CD4-positive, alpha-beta memory T cell (primary cell): ENCODE measurements at regions not wholly inside any gene's neighbourhood (a gene's known extent, or its start where the extent isn't known, plus 50 kb on each side); places are given as distances from the start of the nearest gene placed in this dataset.

Experiments
- CTCF ChIA-PET: fragments of 350-600 bp; sonication (Branson Sonifier 250); formaldehyde crosslinking; loops from one replicate; lab custom pipeline; 2021; ENCODE audit warnings: inconsistent platforms; ENCODE audit not compliant: partially characterized antibody; lab: Charles Lee
- POLR2A ChIA-PET: fragments of 350-600 bp; sonication (Branson Sonifier 250); formaldehyde crosslinking; loops from one replicate; lab custom pipeline; 2021; ENCODE audit not compliant: partially characterized antibody; lab: Charles Lee
- DNase-seq, 5 donors: peaks; one replicate each; pipeline versions ENCODE4 v3.0.0 to v3.0.0-alpha.2; 2020 to 2022; ENCODE audit warnings: mixed read lengths in 1 of 5
- H3K27ac ChIP-seq: one replicate; pipeline ENCODE4 v1.7.0; 2013; ENCODE audit warnings: low read depth, low read length
- H3K27me3 ChIP-seq: 2 replicates; pipeline ENCODE4 v1.7.0; 2013; ENCODE audit warnings: mild to moderate bottlenecking, low read length, moderate library complexity; ENCODE audit not compliant: insufficient read depth
- H3K36me3 ChIP-seq: 2 replicates; pipeline ENCODE4 v1.7.0; 2013; ENCODE audit warnings: mild to moderate bottlenecking, low read length, moderate library complexity; ENCODE audit not compliant: insufficient read depth
- H3K4me1 ChIP-seq: 2 replicates; pipeline ENCODE4 v1.7.0; 2013; ENCODE audit warnings: mild to moderate bottlenecking, low read length, moderate library complexity; ENCODE audit not compliant: insufficient read depth
- H3K4me3 ChIP-seq, 2 donors: one replicate each; pipeline ENCODE4 v1.7.0; 2013; ENCODE audit warnings: low read length in 2 of 2, mild to moderate bottlenecking in 1 of 2
- H3K9me3 ChIP-seq, 2 donors: one replicate each; pipeline ENCODE4 v1.7.0; 2013; ENCODE audit warnings: low read length in 2 of 2, control low read depth in 1 of 2; ENCODE audit not compliant: control insufficient read depth in 1 of 2
- H3K27ac Mint-ChIP-seq, 7 donors: one replicate each; pipeline ENCODE4 v1.8.0; 2020 to 2021; ENCODE audit warnings: mixed read lengths in 7 of 7, mild to moderate bottlenecking in 6 of 7, inconsistent platforms in 3 of 7, moderate library complexity in 3 of 7
- H3K27me3 Mint-ChIP-seq, 2 donors: one replicate each; pipeline ENCODE4 v1.8.0; 2020 to 2021; ENCODE audit warnings: mixed read lengths in 2 of 2
- H3K36me3 Mint-ChIP-seq, 2 donors: one replicate each; pipeline ENCODE4 v1.8.0; 2020 to 2021; ENCODE audit warnings: mixed read lengths in 2 of 2, inconsistent platforms in 1 of 2, mild to moderate bottlenecking in 1 of 2
- H3K4me1 Mint-ChIP-seq, 4 donors: one replicate each; pipeline ENCODE4 v1.8.0; 2020 to 2021; ENCODE audit warnings: mixed read lengths in 4 of 4, mild to moderate bottlenecking in 1 of 4
- H3K4me3 Mint-ChIP-seq, 8 donors: one replicate each; pipeline ENCODE4 v1.8.0; 2020 to 2021; ENCODE audit warnings: mixed read lengths in 8 of 8, mild to moderate bottlenecking in 7 of 8, moderate library complexity in 6 of 8, inconsistent platforms in 3 of 8
- H3K9me3 Mint-ChIP-seq, 8 donors: one replicate each; pipeline ENCODE4 v1.8.0; 2020 to 2021; ENCODE audit warnings: mixed read lengths in 8 of 8, mild to moderate bottlenecking in 5 of 8, inconsistent platforms in 3 of 8, moderate library complexity in 1 of 8
- intact Hi-C: fragments of 100-400 bp; cut with micrococcal nuclease; formaldehyde crosslinking; loops from one replicate; pipeline ENCODE4 v1.15.1; 2023

DNA sequence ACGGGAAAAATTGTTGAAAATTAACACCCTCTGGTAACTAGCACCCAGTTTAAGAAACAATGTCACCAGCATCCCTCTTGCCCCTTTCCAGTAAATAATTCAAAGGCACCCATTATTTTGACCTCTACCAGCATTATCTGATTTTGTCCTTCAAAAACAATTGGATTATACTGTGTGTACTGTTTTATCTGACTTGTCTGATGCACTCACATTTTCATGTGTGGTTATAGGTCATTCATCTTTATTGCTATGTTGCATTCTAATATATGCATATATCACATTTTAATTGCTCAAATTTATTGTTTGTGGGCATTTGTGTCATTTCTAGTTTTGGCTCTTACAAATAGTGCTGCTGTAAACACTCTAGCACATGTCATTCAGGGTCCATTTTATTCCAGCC lies 260.9 kb upstream of the PRDM1 start:
- Mint-ChIP-seq H3K4me3 (no peak overlapping the region), H3K36me3 (no peaks in the 10 kb centered on the region), H3K27me3 (peaks cover 0 to 2% of the 10 kb centered on the region in 2 donors), H3K27ac (no peak overlapping the region), H3K9me3 (peaks cover 0 to 5% (median 3%) of the 10 kb centered on the region in 8 donors), H3K4me1 (no peaks in the 10 kb centered on the region)
- DNase-seq: no peak
- POLR2A ChIA-PET: no interaction called here
- no peak overlapping the region for H3K27ac ChIP-seq
- no peaks in the 10 kb centered on the region for H3K27me3 ChIP-seq
- H3K4me3 ChIP-seq: no peak overlapping the region
- intact Hi-C loops: no loop called here
- no peaks in the 10 kb centered on the region for H3K36me3 ChIP-seq
- no peaks in the 10 kb centered on the region for H3K9me3 ChIP-seq
- no peaks in the 10 kb centered on the region for H3K4me1 ChIP-seq
- CTCF ChIA-PET: no interaction called here

DNA sequence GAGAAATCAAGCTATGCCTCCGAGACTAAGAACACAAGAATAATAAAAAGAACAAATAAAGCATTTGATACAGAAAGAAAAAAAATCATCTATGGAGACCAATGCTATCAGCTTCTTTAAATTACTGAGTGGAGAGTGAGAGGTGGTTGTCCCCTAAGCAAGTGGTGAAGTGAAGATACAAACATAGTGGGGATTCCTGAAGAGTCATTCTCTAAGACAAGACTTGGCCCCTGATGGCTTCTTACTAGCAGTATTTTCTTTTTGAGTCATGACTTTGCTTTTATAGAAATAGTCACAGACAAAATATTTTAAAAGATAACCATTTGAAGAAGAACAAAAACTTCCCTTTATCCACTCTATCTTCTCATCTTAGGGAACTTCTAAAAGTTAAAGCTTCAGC lies 261.4 kb upstream of the PRDM1 start:
- ChIA-PET CTCF (no interaction called here), POLR2A (interaction anchor here (0.9 kb wide), 1 partner anchor 15 kb away, joined by 3 read pairs; no protein-coding TSS in a partner anchor)
- no peak for DNase-seq
- Mint-ChIP-seq H3K9me3 (peaks cover 0 to 5% (median 3%) of the 10 kb centered on the region in 8 donors), H3K36me3 (no peaks in the 10 kb centered on the region), H3K27ac (no peak overlapping the region), H3K27me3 (peaks cover 0 to 2% of the 10 kb centered on the region in 2 donors), H3K4me1 (no peaks in the 10 kb centered on the region), H3K4me3 (no peak overlapping the region)
- Histone ChIP-seq H3K27me3 (no peaks in the 10 kb centered on the region), H3K27ac (no peak overlapping the region), H3K4me1 (no peaks in the 10 kb centered on the region), H3K4me3 (no peak overlapping the region), H3K9me3 (no peaks in the 10 kb centered on the region), H3K36me3 (no peaks in the 10 kb centered on the region)
- intact Hi-C loops: no loop called here

DNA sequence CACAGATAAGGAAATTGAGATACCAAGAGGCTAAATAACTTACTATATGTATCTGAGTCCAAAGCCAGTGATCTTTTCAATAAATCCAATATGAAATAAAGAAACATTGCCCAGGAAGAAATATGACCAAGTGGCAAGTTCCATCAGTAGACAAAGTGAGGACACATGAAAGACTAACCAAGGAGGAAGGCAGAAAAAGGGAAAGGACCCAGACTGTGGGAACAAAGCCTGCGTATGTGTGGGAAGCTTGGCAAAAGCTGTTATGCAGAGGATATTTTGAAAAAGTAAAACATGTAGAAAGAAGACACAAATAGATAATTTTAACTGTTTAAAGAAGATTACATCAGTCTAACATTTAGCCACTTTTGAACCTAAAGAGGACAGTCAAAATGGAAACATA lies 264.4 kb upstream of the PRDM1 start:
- no peak overlapping the region for H3K4me3 ChIP-seq
- no peaks in the 10 kb centered on the region for H3K36me3 ChIP-seq
- Mint-ChIP-seq H3K27me3 (no peaks in the 10 kb centered on the region), H3K27ac (no peak overlapping the region), H3K36me3 (no peaks in the 10 kb centered on the region), H3K9me3 (peaks cover 0 to 5% (median 1%) of the 10 kb centered on the region in 8 donors), H3K4me1 (no peaks in the 10 kb centered on the region), H3K4me3 (no peak overlapping the region)
- intact Hi-C loops: no loop called here
- ChIA-PET POLR2A (no interaction called here), CTCF (no interaction called here)
- H3K27ac ChIP-seq: no peak overlapping the region
- H3K9me3 ChIP-seq: no peaks in the 10 kb centered on the region
- H3K4me1 ChIP-seq: no peaks in the 10 kb centered on the region
- no peak for DNase-seq
- no peaks in the 10 kb centered on the region for H3K27me3 ChIP-seq

DNA sequence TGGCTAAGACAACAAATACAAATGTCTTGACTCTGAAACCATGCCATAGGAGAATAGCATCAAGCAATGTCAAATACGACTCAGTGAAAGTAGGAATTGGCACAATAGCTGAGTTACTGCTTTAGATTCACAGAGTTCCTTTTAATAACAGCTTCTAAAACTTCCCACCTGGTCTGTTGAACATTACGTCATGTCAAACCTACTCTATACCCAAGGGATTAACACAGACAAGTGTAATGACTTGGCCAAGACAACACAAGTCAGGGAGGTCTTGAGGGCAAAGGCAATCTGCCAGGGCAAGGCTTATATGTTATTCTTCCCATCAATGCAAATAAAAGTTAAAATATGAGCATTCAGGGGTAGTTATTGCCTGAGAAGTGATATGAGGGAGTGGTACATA lies 265.1 kb upstream of the PRDM1 start:
- H3K27me3 Mint-ChIP-seq: no peaks in the 10 kb centered on the region
- H3K4me1 ChIP-seq: no peaks in the 10 kb centered on the region
- peaks cover 0 to 4% (median 0%) of the 10 kb centered on the region in 4 donors for H3K4me1 Mint-ChIP-seq
- POLR2A ChIA-PET: no interaction called here
- no peak for DNase-seq
- no peak overlapping the region for H3K4me3 ChIP-seq
- H3K9me3 ChIP-seq: no peaks in the 10 kb centered on the region
- no peaks in the 10 kb centered on the region for H3K36me3 Mint-ChIP-seq
- H3K27me3 ChIP-seq: no peaks in the 10 kb centered on the region
- intact Hi-C loops: no loop called here
- no peak overlapping the region for H3K27ac ChIP-seq
- no peaks in the 10 kb centered on the region for H3K36me3 ChIP-seq
- peaks cover 0 to 3% (median 1%) of the 10 kb centered on the region in 8 donors for H3K9me3 Mint-ChIP-seq
- no peak overlapping the region for H3K27ac Mint-ChIP-seq
- CTCF ChIA-PET: no interaction called here
- H3K4me3 Mint-ChIP-seq: no peak overlapping the region

DNA sequence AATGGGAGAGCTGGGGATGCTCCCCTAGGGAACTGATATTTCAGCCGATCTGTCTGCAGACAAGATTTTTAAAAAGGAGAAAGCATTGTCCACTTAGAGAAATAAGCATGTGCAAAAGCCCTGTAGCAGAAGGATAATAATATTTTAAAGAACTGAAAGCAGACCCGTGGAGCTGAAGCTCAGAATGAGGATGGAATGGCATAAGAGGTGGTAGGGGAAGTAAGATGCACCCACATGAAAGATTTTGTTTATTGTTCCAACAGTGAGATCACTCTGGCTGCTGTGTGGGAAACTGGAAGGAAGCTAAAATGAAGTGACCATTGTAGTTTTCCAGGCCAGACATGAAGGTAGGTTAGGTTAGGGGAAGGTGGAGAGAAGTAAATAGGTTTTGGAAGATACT lies 266.4 kb upstream of the PRDM1 start:
- H3K4me3 Mint-ChIP-seq: no peak overlapping the region
- H3K4me1 ChIP-seq: peaks cover 7% of the 10 kb centered on the region
- H3K27ac ChIP-seq: no peak overlapping the region
- no peak overlapping the region for H3K27ac Mint-ChIP-seq
- peaks cover 0 to 3% (median 1%) of the 10 kb centered on the region in 8 donors for H3K9me3 Mint-ChIP-seq
- no peak overlapping the region for H3K4me3 ChIP-seq
- no peaks in the 10 kb centered on the region for H3K36me3 ChIP-seq
- no peaks in the 10 kb centered on the region for H3K27me3 ChIP-seq
- DNase-seq: no peak
- H3K9me3 ChIP-seq: no peaks in the 10 kb centered on the region
- CTCF ChIA-PET: interaction anchor here (0.9 kb wide), 1 partner anchor 9 kb away, joined by 3 read pairs; no protein-coding TSS in a partner anchor
- intact Hi-C loops: no loop called here
- no peaks in the 10 kb centered on the region for H3K36me3 Mint-ChIP-seq
- POLR2A ChIA-PET: no interaction called here
- peaks cover 2 to 10% (median 7%) of the 10 kb centered on the region in 4 donors for H3K4me1 Mint-ChIP-seq
- H3K27me3 Mint-ChIP-seq: no peaks in the 10 kb centered on the region

DNA sequence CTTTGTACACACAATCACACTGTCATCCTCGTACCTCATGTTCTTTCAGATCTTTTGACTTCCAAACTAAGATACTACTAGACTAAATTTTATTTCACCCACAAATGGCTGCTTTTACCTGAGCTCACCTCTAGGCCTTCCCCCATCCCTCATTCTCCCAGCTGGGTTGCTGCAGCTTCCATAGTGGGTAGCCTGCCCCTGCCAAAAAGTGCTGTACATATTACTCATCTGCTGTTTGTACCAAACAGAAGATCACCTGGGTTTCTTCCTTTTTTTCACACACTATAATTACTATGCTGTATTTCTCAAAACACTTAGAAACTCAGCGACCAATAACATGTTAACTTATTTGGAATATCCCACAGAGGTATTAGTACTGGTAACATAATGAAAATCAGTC lies 267.6 kb upstream of the PRDM1 start:
- intact Hi-C loops: no loop called here
- ChIA-PET POLR2A (no interaction called here), CTCF (no interaction called here)
- no peaks in the 10 kb centered on the region for H3K27me3 Mint-ChIP-seq
- peaks cover 5 to 19% (median 16%) of the 10 kb centered on the region in 4 donors for H3K4me1 Mint-ChIP-seq
- H3K27me3 ChIP-seq: no peaks in the 10 kb centered on the region
- H3K9me3 Mint-ChIP-seq: peaks cover 0 to 3% (median 1%) of the 10 kb centered on the region in 8 donors
- H3K36me3 ChIP-seq: no peaks in the 10 kb centered on the region
- H3K4me1 ChIP-seq: peaks cover 15% of the 10 kb centered on the region
- no peaks in the 10 kb centered on the region for H3K36me3 Mint-ChIP-seq
- no peak for DNase-seq
- no peak overlapping the region for H3K4me3 Mint-ChIP-seq
- no peak overlapping the region for H3K27ac Mint-ChIP-seq
- no peak overlapping the region for H3K4me3 ChIP-seq
- no peak overlapping the region for H3K27ac ChIP-seq
- H3K9me3 ChIP-seq: no peaks in the 10 kb centered on the region

DNA sequence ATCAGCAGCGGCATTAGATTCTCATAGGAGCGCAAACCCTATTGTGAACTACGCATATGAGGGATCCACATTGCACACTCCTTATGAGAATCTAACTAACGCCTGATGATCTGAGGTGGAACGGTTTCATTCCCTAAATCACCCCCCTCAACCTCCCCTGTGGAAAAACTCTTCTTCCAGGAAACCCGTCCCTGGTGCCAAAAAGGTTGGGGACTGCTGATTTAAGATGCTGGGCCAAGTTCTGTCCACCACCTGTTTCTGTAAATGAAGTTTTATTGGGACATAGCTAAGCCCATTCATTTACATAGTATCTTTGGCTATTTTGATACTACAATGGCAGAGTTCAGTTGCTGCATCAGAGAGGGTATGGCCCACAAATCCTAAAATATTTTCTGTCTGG lies 268.2 kb upstream of the PRDM1 start:
- Histone ChIP-seq H3K9me3 (no peaks in the 10 kb centered on the region), H3K4me1 (peaks cover 15% of the 10 kb centered on the region), H3K27ac (no peak overlapping the region), H3K4me3 (no peak overlapping the region), H3K27me3 (no peaks in the 10 kb centered on the region), H3K36me3 (no peaks in the 10 kb centered on the region)
- Mint-ChIP-seq H3K9me3 (peaks cover 0 to 3% (median 1%) of the 10 kb centered on the region in 8 donors), H3K4me1 (peaks cover 5 to 19% (median 16%) of the 10 kb centered on the region in 4 donors), H3K27ac (no peak overlapping the region), H3K27me3 (no peaks in the 10 kb centered on the region), H3K4me3 (no peak overlapping the region), H3K36me3 (no peaks in the 10 kb centered on the region)
- ChIA-PET CTCF (no interaction called here), POLR2A (no interaction called here)
- DNase-seq: no peak
- intact Hi-C loops: no loop called here

DNA sequence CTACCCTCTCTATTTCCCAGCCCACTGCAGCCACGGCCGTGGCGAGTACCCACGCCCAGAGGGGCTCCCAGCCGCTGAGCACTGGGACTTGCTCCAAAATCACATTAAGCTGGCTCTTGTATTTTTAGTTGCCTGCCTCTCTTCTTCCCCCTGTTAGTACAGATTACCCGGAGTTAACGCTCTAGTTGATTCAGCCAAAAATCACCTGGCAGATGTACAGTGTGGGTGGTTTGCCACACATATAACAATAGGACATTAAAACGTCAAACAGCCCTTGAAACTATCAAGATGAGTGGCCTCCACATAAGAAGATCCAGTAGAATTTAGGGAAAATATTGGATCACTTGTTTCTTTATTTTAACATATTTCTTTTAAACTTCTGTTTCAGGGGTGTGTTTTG lies 268.8 kb upstream of the PRDM1 start:
- no peak for DNase-seq
- ChIA-PET CTCF (no interaction called here), POLR2A (no interaction called here)
- Mint-ChIP-seq H3K4me1 (peaks cover 5 to 19% (median 16%) of the 10 kb centered on the region in 4 donors), H3K36me3 (no peaks in the 10 kb centered on the region), H3K27ac (no peak overlapping the region), H3K27me3 (no peaks in the 10 kb centered on the region), H3K4me3 (no peak overlapping the region), H3K9me3 (peaks cover 0 to 3% (median 0%) of the 10 kb centered on the region in 8 donors)
- Histone ChIP-seq H3K4me3 (no peak overlapping the region), H3K9me3 (no peaks in the 10 kb centered on the region), H3K27me3 (no peaks in the 10 kb centered on the region), H3K36me3 (no peaks in the 10 kb centered on the region), H3K4me1 (peaks cover 15% of the 10 kb centered on the region), H3K27ac (no peak overlapping the region)
- intact Hi-C loops: no loop called here
